Neuronal stem cell (in vitro differentiated cells): ENCODE measurements at regions not wholly inside any gene's neighbourhood (a gene's known extent, or its start where the extent isn't known, plus 50 kb on each side); places are given as distances from the start of the nearest gene placed in this dataset. TPM values are rescaled to one million over a fixed set of nuclear protein-coding genes. Genes with fewer than 3 reads are reported as not detected.

ENCODE experiments used
- DNase-seq: peaks from one replicate; pipeline ENCODE4 v3.0.0-alpha.2; 2013; ENCODE audit warnings: low spot score
- H2AFZ ChIP-seq: one replicate; pipeline ENCODE4 v1.6.1; 2013; ENCODE audit warnings: mild to moderate bottlenecking, low read length, inconsistent platforms
- H2AK5ac ChIP-seq: 2 replicates; pipeline ENCODE4 v1.6.1; 2013; ENCODE audit warnings: low read depth, mild to moderate bottlenecking, inconsistent platforms, low read length, moderate library complexity, mixed read lengths
- H2BK120ac ChIP-seq: 2 replicates; pipeline ENCODE4 v1.6.1; 2013; ENCODE audit warnings: low read depth, mild to moderate bottlenecking, inconsistent platforms, low read length, moderate library complexity, mixed read lengths
- H2BK12ac ChIP-seq: one replicate; pipeline ENCODE4 v1.6.1; 2013; ENCODE audit warnings: low read length, inconsistent platforms
- H2BK15ac ChIP-seq: 2 replicates; pipeline ENCODE4 v1.6.1; 2013; ENCODE audit warnings: mild to moderate bottlenecking, low read length, inconsistent platforms, mixed read lengths
- H2BK5ac ChIP-seq: one replicate; pipeline ENCODE4 v1.6.1; 2013; ENCODE audit warnings: inconsistent platforms, mild to moderate bottlenecking, low read length, moderate library complexity
- H3K14ac ChIP-seq: one replicate; pipeline ENCODE4 v1.6.1; 2013; ENCODE audit warnings: low read length, inconsistent platforms
- H3K18ac ChIP-seq: 2 replicates; pipeline ENCODE4 v1.6.1; 2013; ENCODE audit warnings: low read length, inconsistent platforms
- H3K23ac ChIP-seq: 2 replicates; pipeline ENCODE4 v1.6.1; 2013; ENCODE audit warnings: low read depth, mild to moderate bottlenecking, mixed read lengths, low read length, inconsistent platforms; ENCODE audit not compliant: poor library complexity
- H3K27ac ChIP-seq: replicated peaks from 3 replicates; pipeline ENCODE4 v1.5.1; 2013; ENCODE audit warnings: low read length, inconsistent platforms
- H3K27me3 ChIP-seq, 3 experiments: 2 replicates each; pipeline ENCODE4 v1.6.1; 2013; ENCODE audit warnings: low read length in 3 of 3, mild to moderate bottlenecking in 2 of 3, inconsistent platforms in 1 of 3, low read depth in 1 of 3, mixed read lengths in 1 of 3, moderate library complexity in 1 of 3; ENCODE audit not compliant: control insufficient read depth in 3 of 3, insufficient read depth in 3 of 3
- H3K36me3 ChIP-seq, 2 donors: replicated peaks in 1 of 2; 2 replicates each; pipeline ENCODE4 v1.6.1; 2013; ENCODE audit warnings: low read length in 2 of 2; ENCODE audit not compliant: control insufficient read depth in 2 of 2, insufficient read depth in 2 of 2
- H3K4ac ChIP-seq: 2 replicates; pipeline ENCODE4 v1.6.1; 2013; ENCODE audit warnings: inconsistent platforms, mild to moderate bottlenecking, low read length, moderate library complexity
- H3K4me1 ChIP-seq, 2 donors: 1 replicate in 1 of 2; 2 replicates in 1 of 2; pipeline ENCODE4 v1.6.1; 2013; ENCODE audit warnings: low read length in 2 of 2, low read depth in 1 of 2; ENCODE audit not compliant: control insufficient read depth in 2 of 2, insufficient read depth in 1 of 2
- H3K4me2 ChIP-seq: one replicate; pipeline ENCODE4 v1.6.1; 2013; ENCODE audit warnings: mild to moderate bottlenecking, low read length, inconsistent platforms; ENCODE audit not compliant: insufficient read depth, poor library complexity, severe bottlenecking
- H3K4me3 ChIP-seq, 2 donors: 2 replicates each; pipeline ENCODE4 v1.5.1; 2013; ENCODE audit warnings: low read length in 2 of 2, mild to moderate bottlenecking in 2 of 2, inconsistent platforms in 1 of 2, moderate library complexity in 1 of 2
- H3K79me1 ChIP-seq: one replicate; pipeline ENCODE4 v1.6.1; 2013; ENCODE audit warnings: low read depth, mild to moderate bottlenecking, inconsistent platforms, low read length, moderate library complexity
- H3K9ac ChIP-seq: one replicate; pipeline ENCODE4 v1.6.1; 2013; ENCODE audit warnings: mild to moderate bottlenecking, low read depth, low read length, inconsistent platforms; ENCODE audit not compliant: poor library complexity
- H3K9me3 ChIP-seq, 2 donors: replicated peaks in 1 of 2; 2 replicates each; pipeline versions ENCODE3 to v1.6.1; 2013; ENCODE audit warnings: low read length in 2 of 2, mild to moderate bottlenecking in 2 of 2, inconsistent platforms in 1 of 2, low read depth in 1 of 2, mixed read lengths in 1 of 2, moderate library complexity in 1 of 2; ENCODE audit not compliant: control insufficient read depth in 2 of 2, insufficient read depth in 1 of 2
- H4K8ac ChIP-seq: one replicate; pipeline ENCODE4 v1.6.1; 2013; ENCODE audit warnings: low read depth, mild to moderate bottlenecking, inconsistent platforms, low read length, moderate library complexity
- H4K91ac ChIP-seq: one replicate; pipeline ENCODE4 v1.6.1; 2013; ENCODE audit warnings: low read length, low read depth, mild to moderate bottlenecking, inconsistent platforms; ENCODE audit not compliant: poor library complexity
- WGBS, 2 donors: extraction: QIAGEN DNeasy Blood & Tissue Kit; methylation state at CpG; one replicate each; pipeline ENCODE4 v1.1.7; 2013; ENCODE audit warnings: missing lambda C conversion rate in 2 of 2, mixed read lengths in 1 of 2; ENCODE audit not compliant: insufficient read length in 2 of 2, insufficient replicate concordance in 1 of 2; ENCODE audit errors: extremely low coverage in 2 of 2; 5-methylcytosine and 5-hydroxymethylcytosine counted together
- small RNA-seq: library from polyadenylated mRNA; stranded (forward); fragments of <200 nt; extraction: miRNeasy Mini kit (QIAGEN cat#:217004); gene quantifications from one replicate; pipeline ENCODE3, GENCODE V24; 2013; ENCODE audit not compliant: insufficient read depth

GRCh38 chrX:82816562-82816961, 691.5 kb upstream of the POU3F4 start:
- H2BK15ac ChIP-seq = no peak overlapping the region
- no peak overlapping the region for H3K4me3 ChIP-seq
- no peak overlapping the region for H2BK120ac ChIP-seq
- H4K8ac ChIP-seq = no peak overlapping the region
- H3K27ac ChIP-seq = no peak overlapping the region
- no peak overlapping the region for H3K14ac ChIP-seq
- H3K4me1 ChIP-seq = no peaks in the 10 kb centered on the region
- no peak overlapping the region for H3K9ac ChIP-seq
- H3K27me3 ChIP-seq = no peaks in the 10 kb centered on the region
- H4K91ac ChIP-seq = no peak overlapping the region
- H3K18ac ChIP-seq = no peak overlapping the region
- H2BK12ac ChIP-seq = no peak overlapping the region
- no peak overlapping the region for H2BK5ac ChIP-seq
- DNase-seq = no peak
- WGBS, 2 donors = no CpG with 5 or more reads among the region's 2 CpGs
- H3K4ac ChIP-seq = no peak overlapping the region
- no peaks in the 10 kb centered on the region for H3K36me3 ChIP-seq
- no peaks in the 10 kb centered on the region for H3K79me1 ChIP-seq
- no peak overlapping the region for H2AK5ac ChIP-seq
- H3K23ac ChIP-seq = no peak overlapping the region
- H3K4me2 ChIP-seq = no peak overlapping the region
- H3K9me3 ChIP-seq = no peaks in the 10 kb centered on the region
- H2AFZ ChIP-seq = no peak overlapping the region

DNA sequence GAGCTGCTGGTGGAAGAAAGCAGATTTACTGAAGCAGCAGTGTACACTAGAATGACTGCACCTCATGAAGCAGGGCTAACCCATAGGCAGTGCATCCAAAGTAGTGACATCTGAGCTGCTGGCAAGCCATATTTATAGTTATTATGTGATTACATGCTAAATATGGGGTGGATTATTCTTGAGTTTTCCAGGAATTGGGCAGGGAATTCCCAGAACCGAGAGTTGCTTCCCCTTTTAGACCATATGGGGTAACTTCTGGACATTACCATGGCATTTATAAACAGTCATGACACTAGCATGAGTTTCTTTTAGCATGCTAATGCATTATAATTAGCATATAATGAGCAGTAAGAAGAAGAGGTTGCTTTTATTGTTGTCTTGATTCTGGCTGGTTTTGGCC, 665.8 kb upstream of the POU3F4 start:
- no peak overlapping the region for H3K4ac ChIP-seq
- no peak overlapping the region for H2BK12ac ChIP-seq
- no peaks in the 10 kb centered on the region for H3K27me3 ChIP-seq
- no peak overlapping the region for H3K9ac ChIP-seq
- no peak overlapping the region for H2BK15ac ChIP-seq
- no peak overlapping the region for H3K14ac ChIP-seq
- no peak overlapping the region for H3K23ac ChIP-seq
- no peak overlapping the region for H2AK5ac ChIP-seq
- no peak overlapping the region for H3K18ac ChIP-seq
- WGBS, 2 donors = no CpG with 5 or more reads among the region's 1 CpG
- no peaks in the 10 kb centered on the region for H3K36me3 ChIP-seq
- no peak overlapping the region for H2AFZ ChIP-seq
- no peaks in the 10 kb centered on the region for H3K9me3 ChIP-seq
- no peak overlapping the region for H3K4me3 ChIP-seq
- no peak overlapping the region for H3K27ac ChIP-seq
- no peak overlapping the region for H2BK5ac ChIP-seq
- H3K4me2 ChIP-seq = no peak overlapping the region
- no peak overlapping the region for H4K91ac ChIP-seq
- DNase-seq = no peak
- no peaks in the 10 kb centered on the region for H3K4me1 ChIP-seq
- H2BK120ac ChIP-seq = no peak overlapping the region
- H4K8ac ChIP-seq = no peak overlapping the region
- H3K79me1 ChIP-seq = no peaks in the 10 kb centered on the region

- Histone ChIP-seq H2BK12ac (no peak overlapping the region), H3K27ac (no peak overlapping the region), H2BK15ac (no peak overlapping the region), H3K9me3 (no peaks in the 10 kb centered on the region), H3K14ac (no peak overlapping the region), H2AFZ (no peak overlapping the region), H2BK5ac (no peak overlapping the region), H3K27me3 (no peaks in the 10 kb centered on the region), H2AK5ac (no peak overlapping the region), H4K8ac (no peak overlapping the region), H3K4me1 (no peaks in the 10 kb centered on the region), H3K18ac (no peak overlapping the region), H3K4me3 (no peak overlapping the region), H4K91ac (no peak overlapping the region), H2BK120ac (no peak overlapping the region), H3K23ac (no peak overlapping the region), H3K79me1 (no peaks in the 10 kb centered on the region), H3K4me2 (no peak overlapping the region), H3K4ac (no peak overlapping the region), H3K36me3 (no peaks in the 10 kb centered on the region), H3K9ac (no peak overlapping the region)
- WGBS, 2 donors = no CpG with 5 or more reads among the region's 4 CpGs
- DNase-seq = no peak
These were observed 660.0 kb upstream of the POU3F4 start for GRCh38 chrX:82848111-82848510.

Small RNA genes in the stretch of these regions (small RNA-seq; reads per million reads assigned to genes)
- gene RF00394 = not detected
